DND-41 (cell line): ENCODE measurements at regions not wholly inside any gene's neighbourhood (a gene's known extent, or its start where the extent isn't known, plus 50 kb on each side); places are given as distances from the start of the nearest gene placed in this dataset.

Experiments
- ATAC-seq: fragments of 200-7000 bp; cut with Tn5 transposase; 3 replicates; pipeline ENCODE4 v1.9.1; 2021; ENCODE audit warnings: low read depth; ENCODE audit not compliant: insufficient read depth
- DNase-seq: peaks from one replicate; pipeline ENCODE4 v3.0.0-alpha.2; 2020
- H2AFZ ChIP-seq: 2 replicates; pipeline ENCODE4 v1.6.0; 2012; ENCODE audit warnings: low read depth, low read length
- H3K27ac ChIP-seq: 2 replicates; pipeline ENCODE4 v1.5.1; 2012; ENCODE audit warnings: low read length, inconsistent platforms
- H3K27me3 ChIP-seq: fragments of 200-600 bp; sonication (generic); 2 replicates; pipeline ENCODE4 v1.6.0; 2012; ENCODE audit warnings: low read length, mild to moderate bottlenecking, inconsistent platforms; ENCODE audit not compliant: insufficient read depth, poor library complexity
- H3K36me3 ChIP-seq: 2 replicates; pipeline ENCODE4 v1.5.1; 2012; ENCODE audit warnings: low read length, inconsistent platforms; ENCODE audit not compliant: insufficient read depth
- H3K4me1 ChIP-seq: 2 replicates; pipeline ENCODE4 v1.5.1; 2012; ENCODE audit warnings: mild to moderate bottlenecking, low read length; ENCODE audit not compliant: insufficient read depth
- H3K4me2 ChIP-seq: 2 replicates; pipeline ENCODE4 v1.6.0; 2012; ENCODE audit warnings: mild to moderate bottlenecking, moderate library complexity, low read length, inconsistent platforms; ENCODE audit not compliant: insufficient read depth
- H3K4me3 ChIP-seq, 2 experiments: fragments of 200-600 bp in 1 of 2; shearing (Covaris generic) in 1 of 2; 2 replicates each; pipeline ENCODE4 v1.5.1; 2012 to 2016; ENCODE audit warnings: inconsistent platforms in 2 of 2, low read length in 2 of 2, mild to moderate bottlenecking in 2 of 2, low read depth in 1 of 2, moderate library complexity in 1 of 2
- H3K79me2 ChIP-seq: 2 replicates; pipeline ENCODE4 v1.6.0; 2012; ENCODE audit warnings: low read length, inconsistent platforms; ENCODE audit not compliant: insufficient read depth
- H3K9ac ChIP-seq: 2 replicates; pipeline ENCODE4 v1.6.0; 2012; ENCODE audit warnings: low read depth, mild to moderate bottlenecking, inconsistent platforms, low read length, moderate library complexity
- H3K9me3 ChIP-seq: 2 replicates; pipeline ENCODE4 v1.5.1; 2012; ENCODE audit warnings: low read length, moderate library complexity, mild to moderate bottlenecking, inconsistent platforms; ENCODE audit not compliant: insufficient read depth, severe bottlenecking
- H4K20me1 ChIP-seq: 2 replicates; pipeline ENCODE4 v1.6.0; 2012; ENCODE audit warnings: low read length; ENCODE audit not compliant: insufficient read depth
- EZH2 ChIP-seq: IDR thresholded peaks from 3 replicates; pipeline ENCODE4 v1.6.1; 2012; ENCODE audit warnings: borderline replicate concordance, low read depth, mild to moderate bottlenecking, moderate library complexity, low read length, inconsistent platforms; ENCODE audit not compliant: severe bottlenecking
- TF ChIP-seq, protein P1 (sequence below): IDR thresholded peaks from 2 replicates; pipeline ENCODE4 v1.5.1; 2012; ENCODE audit warnings: borderline replicate concordance, low read length, moderate library complexity, mild to moderate bottlenecking; ENCODE audit not compliant: poor library complexity, severe bottlenecking; ENCODE audit errors: extremely low read depth

DNA sequence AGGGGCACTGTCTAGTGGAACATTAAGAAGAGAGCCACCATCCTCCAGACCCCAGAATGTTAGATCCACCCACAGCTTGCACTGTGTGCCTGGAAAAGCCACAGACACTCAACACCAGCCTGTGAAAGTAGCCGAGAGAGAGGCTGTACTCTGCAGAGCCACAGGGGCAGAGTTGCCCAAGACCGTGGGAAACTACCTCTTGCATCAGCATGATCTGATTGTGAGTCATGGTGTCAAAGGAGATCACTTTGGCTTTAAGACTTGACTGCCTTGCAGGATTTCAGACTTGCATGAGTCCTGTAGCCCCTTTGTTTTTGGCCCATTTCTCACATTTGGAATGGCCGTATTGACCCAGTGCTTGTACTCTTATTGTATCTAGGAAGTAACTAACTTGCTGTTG is 115.9 kb upstream of the CCDC179 start:
- no peaks in the 10 kb centered on the region for H3K27me3 ChIP-seq
- H3K4me3 ChIP-seq: no peak overlapping the region
- H3K27ac ChIP-seq: no peak overlapping the region
- DNase-seq (peak; percentile 6), ATAC-seq (0 out of 3 replicates have a peak, but pooled peaks have one; percentile 22)
- no peak for TF ChIP-seq EZH2
- TF ChIP-seq, protein P1, sequence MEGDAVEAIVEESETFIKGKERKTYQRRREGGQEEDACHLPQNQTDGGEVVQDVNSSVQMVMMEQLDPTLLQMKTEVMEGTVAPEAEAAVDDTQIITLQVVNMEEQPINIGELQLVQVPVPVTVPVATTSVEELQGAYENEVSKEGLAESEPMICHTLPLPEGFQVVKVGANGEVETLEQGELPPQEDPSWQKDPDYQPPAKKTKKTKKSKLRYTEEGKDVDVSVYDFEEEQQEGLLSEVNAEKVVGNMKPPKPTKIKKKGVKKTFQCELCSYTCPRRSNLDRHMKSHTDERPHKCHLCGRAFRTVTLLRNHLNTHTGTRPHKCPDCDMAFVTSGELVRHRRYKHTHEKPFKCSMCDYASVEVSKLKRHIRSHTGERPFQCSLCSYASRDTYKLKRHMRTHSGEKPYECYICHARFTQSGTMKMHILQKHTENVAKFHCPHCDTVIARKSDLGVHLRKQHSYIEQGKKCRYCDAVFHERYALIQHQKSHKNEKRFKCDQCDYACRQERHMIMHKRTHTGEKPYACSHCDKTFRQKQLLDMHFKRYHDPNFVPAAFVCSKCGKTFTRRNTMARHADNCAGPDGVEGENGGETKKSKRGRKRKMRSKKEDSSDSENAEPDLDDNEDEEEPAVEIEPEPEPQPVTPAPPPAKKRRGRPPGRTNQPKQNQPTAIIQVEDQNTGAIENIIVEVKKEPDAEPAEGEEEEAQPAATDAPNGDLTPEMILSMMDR: no peak
- H4K20me1 ChIP-seq: no peaks in the 10 kb centered on the region
- no peaks in the 10 kb centered on the region for H3K36me3 ChIP-seq
- H3K4me1 ChIP-seq: no peaks in the 10 kb centered on the region
- H3K4me2 ChIP-seq: no peak overlapping the region
- H3K9me3 ChIP-seq: no peaks in the 10 kb centered on the region
- H2AFZ ChIP-seq: no peak overlapping the region
- no peak overlapping the region for H3K9ac ChIP-seq
- H3K79me2 ChIP-seq: no peaks in the 10 kb centered on the region

DNA sequence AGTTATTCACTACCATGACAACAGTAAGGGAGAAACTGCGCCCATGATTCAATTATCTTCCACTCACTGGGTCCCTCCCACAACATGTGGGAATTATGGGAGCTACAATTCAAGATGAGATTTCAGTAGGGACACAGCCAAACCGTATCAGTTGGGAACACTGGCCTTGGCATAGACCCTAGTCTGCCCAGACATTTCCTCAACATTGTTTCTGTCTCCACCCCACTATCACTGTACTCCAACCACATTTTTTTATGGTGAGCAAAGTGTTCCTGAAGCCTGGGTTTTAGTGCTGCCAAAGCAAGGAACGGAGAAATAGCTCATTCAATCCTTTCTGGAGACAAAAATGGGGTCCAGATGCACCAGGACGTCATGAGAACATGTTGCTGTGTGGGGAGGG is 122.6 kb upstream of the CCDC179 start:
- no peak for DNase-seq
- Histone ChIP-seq H3K4me2 (no peak overlapping the region), H3K27ac (no peak overlapping the region), H3K4me1 (no peaks in the 10 kb centered on the region), H3K9ac (no peak overlapping the region), H3K4me3 (no peak overlapping the region), H3K27me3 (no peaks in the 10 kb centered on the region), H3K9me3 (no peaks in the 10 kb centered on the region), H2AFZ (no peak overlapping the region), H4K20me1 (no peaks in the 10 kb centered on the region), H3K36me3 (no peaks in the 10 kb centered on the region), H3K79me2 (no peaks in the 10 kb centered on the region)
- TF ChIP-seq, protein P1: no peak
- no peak for TF ChIP-seq EZH2
- ATAC-seq: no peak

DNA sequence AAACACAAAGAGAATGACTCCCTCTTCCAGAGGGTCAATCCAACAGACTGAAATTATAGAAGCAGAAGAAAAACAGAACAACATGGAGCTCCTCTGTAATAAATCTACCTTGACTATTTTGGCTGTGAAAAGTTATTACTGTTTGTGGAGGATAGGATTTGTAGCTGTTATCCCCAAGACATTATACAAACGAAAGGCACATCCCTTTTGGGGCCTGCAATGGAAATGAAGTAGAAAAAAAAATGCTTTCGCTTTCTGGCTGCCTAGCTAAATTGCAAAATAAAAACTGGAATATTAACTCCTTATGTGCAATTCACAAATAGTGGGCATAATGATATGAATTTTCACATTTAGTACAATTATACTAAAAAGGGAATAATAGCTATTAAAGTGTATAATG is 123.8 kb upstream of the CCDC179 start:
- no peaks in the 10 kb centered on the region for H3K36me3 ChIP-seq
- TF ChIP-seq EZH2: no peak
- TF ChIP-seq, protein P1: no peak
- no peaks in the 10 kb centered on the region for H3K4me1 ChIP-seq
- DNase-seq (no peak), ATAC-seq (no peak)
- H3K9ac ChIP-seq: no peak overlapping the region
- H3K4me2 ChIP-seq: no peak overlapping the region
- H2AFZ ChIP-seq: no peak overlapping the region
- no peaks in the 10 kb centered on the region for H3K79me2 ChIP-seq
- H3K9me3 ChIP-seq: no peaks in the 10 kb centered on the region
- no peak overlapping the region for H3K4me3 ChIP-seq
- no peaks in the 10 kb centered on the region for H4K20me1 ChIP-seq
- H3K27me3 ChIP-seq: no peaks in the 10 kb centered on the region
- H3K27ac ChIP-seq: no peak overlapping the region

DNA sequence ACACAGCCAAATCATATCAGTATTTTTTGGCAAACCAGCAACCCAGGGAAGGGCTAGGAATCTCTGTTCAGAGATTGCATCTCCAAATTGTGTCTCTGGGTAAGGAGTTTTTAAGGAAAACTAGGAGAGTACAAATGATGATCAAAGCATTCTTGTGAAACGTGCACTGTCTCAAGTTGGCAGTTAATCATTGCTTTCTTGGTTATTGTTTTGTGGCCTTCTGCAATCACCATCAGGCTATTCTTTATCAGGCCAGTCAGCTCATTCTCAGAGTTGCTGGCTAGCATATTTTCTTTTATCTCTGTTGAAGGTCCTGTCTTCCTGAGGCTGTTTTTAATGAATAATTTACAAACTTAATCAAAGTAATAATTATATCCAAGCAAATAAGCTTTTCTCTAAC is 129.1 kb upstream of the CCDC179 start:
- TF ChIP-seq, protein P1: no peak
- no peak for TF ChIP-seq EZH2
- Histone ChIP-seq H3K27me3 (no peaks in the 10 kb centered on the region), H3K9me3 (peaks cover 9% of the 10 kb centered on the region), H3K4me1 (no peaks in the 10 kb centered on the region), H3K4me3 (no peak overlapping the region), H3K79me2 (no peaks in the 10 kb centered on the region), H3K27ac (no peak overlapping the region), H2AFZ (no peak overlapping the region), H3K4me2 (no peak overlapping the region), H4K20me1 (no peaks in the 10 kb centered on the region), H3K9ac (no peak overlapping the region), H3K36me3 (no peaks in the 10 kb centered on the region)
- ATAC-seq (no peak), DNase-seq (no peak)
